ENCODE measurements at regions not wholly inside any gene's neighbourhood (a gene's known extent, or its start where the extent isn't known, plus 50 kb on each side); places are given as distances from the start of the nearest gene placed in this dataset.
"Not testable (repeated sequence)": the region's sequence is repeated elsewhere in the genome, so short reads cannot be mapped to it uniquely, and the experiment has no call there.

DNA sequence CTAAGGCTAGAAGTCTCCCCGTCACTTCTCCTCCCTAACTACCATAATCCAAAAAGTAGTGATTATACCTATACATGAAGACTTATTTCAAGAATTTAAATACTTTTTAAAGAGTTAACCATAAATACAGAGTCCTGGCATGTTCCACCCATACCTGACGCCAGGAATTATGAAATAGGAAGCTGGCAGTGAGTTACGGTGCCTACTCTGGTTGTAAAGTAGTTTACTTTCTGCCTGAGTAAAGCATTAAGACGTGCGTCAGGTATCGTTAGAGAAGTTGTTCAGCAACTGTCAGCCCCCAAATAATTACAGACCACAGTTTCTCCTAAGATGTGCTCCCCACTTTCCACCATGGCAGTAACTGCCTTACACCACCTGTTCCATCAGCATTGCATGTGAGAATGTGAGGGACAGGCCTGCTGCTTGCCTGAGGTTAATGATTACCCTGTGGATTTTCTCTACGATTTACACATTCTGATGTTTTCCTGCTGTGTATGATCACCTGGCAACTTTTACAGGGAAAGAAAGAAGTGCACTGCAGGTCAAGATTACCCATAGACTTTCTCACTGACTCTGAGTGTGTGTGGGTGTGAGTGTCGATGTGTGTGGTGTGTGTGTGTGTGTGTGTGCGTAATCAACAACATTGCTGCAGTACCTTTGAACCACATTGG, 92.3 kb upstream of the SLC7A11 start:
- TF ChIP-seq SUZ12 (IDR thresholded peaks at IDR 0.05; ENCODE audit: extremely low read depth, insufficient read depth, insufficient read length), result no peak
- no peak for TF ChIP-seq ZNF274 (IDR thresholded peaks at IDR 0.05; ENCODE audit: low read depth, low read length)
- TF ChIP-seq YY1 (IDR thresholded peaks at IDR 0.05; ENCODE audit: insufficient read depth, insufficient read length), result no peak
- Histone ChIP-seq H3K36me3 (ENCODE audit: insufficient read depth, insufficient read length, low read length) (no peaks in the 10 kb centered on the region), H3K4me3 (ENCODE audit: insufficient read length, low read depth) (no peak overlapping the region), H3K4me1 (ENCODE audit: insufficient read depth, insufficient read length) (no peaks in the 10 kb centered on the region), H3K9ac (ENCODE audit: insufficient read length, low read depth) (no peak overlapping the region), H3K27me3 (ENCODE audit: insufficient read depth, insufficient read length) (no peaks in the 10 kb centered on the region), H3K9me3 (ENCODE audit: insufficient read depth, low read length) (no peaks in the 10 kb centered on the region)
- DNase-seq (ENCODE audit: low read depth, low spot score), result no peak

- not testable (repeated sequence) for H3K36me3 ChIP-seq (ENCODE audit: insufficient read depth, insufficient read length, low read length); H3K27me3 ChIP-seq (ENCODE audit: insufficient read depth, insufficient read length); H3K9ac ChIP-seq (ENCODE audit: insufficient read length, low read depth); H3K9me3 ChIP-seq (ENCODE audit: insufficient read depth, low read length); H3K4me1 ChIP-seq (ENCODE audit: insufficient read depth, insufficient read length); H3K4me3 ChIP-seq (ENCODE audit: insufficient read length, low read depth); DNase-seq (ENCODE audit: low read depth, low spot score)
Observed at GRCh38 chr4:138332415-138332814, 90.3 kb upstream of the SLC7A11 start.

- no peaks in the 10 kb centered on the region for H3K27me3 ChIP-seq (ENCODE audit: insufficient read depth, insufficient read length)
- no peak for TF ChIP-seq ZNF274 (IDR thresholded peaks at IDR 0.05; ENCODE audit: low read depth, low read length)
- no peak for TF ChIP-seq SUZ12 (IDR thresholded peaks at IDR 0.05; ENCODE audit: extremely low read depth, insufficient read depth, insufficient read length)
- no peak for TF ChIP-seq YY1 (IDR thresholded peaks at IDR 0.05; ENCODE audit: insufficient read depth, insufficient read length)
- DNase-seq (ENCODE audit: low read depth, low spot score), result no peak
- H3K9ac ChIP-seq (ENCODE audit: insufficient read length, low read depth), result no peak overlapping the region
- no peaks in the 10 kb centered on the region for H3K36me3 ChIP-seq (ENCODE audit: insufficient read depth, insufficient read length, low read length)
- no peak overlapping the region for H3K4me3 ChIP-seq (ENCODE audit: insufficient read length, low read depth)
- no peaks in the 10 kb centered on the region for H3K4me1 ChIP-seq (ENCODE audit: insufficient read depth, insufficient read length)
- no peaks in the 10 kb centered on the region for H3K9me3 ChIP-seq (ENCODE audit: insufficient read depth, low read length)
Observed at GRCh38 chr4:138330531-138330930, 88.4 kb upstream of the SLC7A11 start.

DNA sequence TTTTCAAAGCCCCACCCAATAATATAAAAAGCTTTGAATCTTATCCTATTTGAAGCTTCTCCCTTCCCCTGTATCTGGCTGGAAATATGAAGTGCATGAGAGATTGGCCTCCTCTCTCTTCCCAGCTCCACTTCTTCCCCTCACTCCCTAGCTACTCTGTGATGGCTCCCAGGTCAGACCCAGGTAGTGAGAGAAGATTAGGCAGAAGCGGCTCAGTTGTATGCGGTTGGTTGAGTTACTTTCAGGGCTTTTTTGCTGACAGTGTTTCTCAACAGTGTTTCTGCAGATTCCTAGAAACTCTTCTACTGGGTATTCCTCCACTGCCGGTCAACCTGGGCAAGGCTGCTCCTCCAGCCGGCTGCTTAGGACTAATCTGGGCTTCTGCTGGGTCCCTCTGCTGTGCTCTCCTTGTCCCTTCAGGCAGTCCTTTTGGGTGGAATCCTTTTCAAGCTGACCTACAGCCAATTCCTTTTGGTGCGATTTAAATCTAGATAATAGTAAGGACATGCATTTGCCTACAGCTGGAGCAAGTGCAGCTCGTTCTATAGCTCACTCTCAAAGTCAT, 87.4 kb upstream of the SLC7A11 start:
- H3K4me1 ChIP-seq (ENCODE audit: insufficient read depth, insufficient read length), result no peaks in the 10 kb centered on the region
- H3K9ac ChIP-seq (ENCODE audit: insufficient read length, low read depth), result no peak overlapping the region
- H3K27me3 ChIP-seq (ENCODE audit: insufficient read depth, insufficient read length), result no peaks in the 10 kb centered on the region
- TF ChIP-seq SUZ12 (IDR thresholded peaks at IDR 0.05; ENCODE audit: extremely low read depth, insufficient read depth, insufficient read length), result no peak
- TF ChIP-seq ZNF274 (IDR thresholded peaks at IDR 0.05; ENCODE audit: low read depth, low read length), result no peak
- TF ChIP-seq YY1 (IDR thresholded peaks at IDR 0.05; ENCODE audit: insufficient read depth, insufficient read length), result no peak
- DNase-seq (ENCODE audit: low read depth, low spot score), result no peak
- H3K9me3 ChIP-seq (ENCODE audit: insufficient read depth, low read length), result no peaks in the 10 kb centered on the region
- no peak overlapping the region for H3K4me3 ChIP-seq (ENCODE audit: insufficient read length, low read depth)
- no peaks in the 10 kb centered on the region for H3K36me3 ChIP-seq (ENCODE audit: insufficient read depth, insufficient read length, low read length)

GRCh38 chr4:138327338-138327737, 85.2 kb upstream of the SLC7A11 start:
- H3K36me3 ChIP-seq (ENCODE audit: insufficient read depth, insufficient read length, low read length), result no peaks in the 10 kb centered on the region
- H3K4me1 ChIP-seq (ENCODE audit: insufficient read depth, insufficient read length), result no peaks in the 10 kb centered on the region
- DNase-seq (ENCODE audit: low read depth, low spot score), result no peak
- no peaks in the 10 kb centered on the region for H3K27me3 ChIP-seq (ENCODE audit: insufficient read depth, insufficient read length)
- no peaks in the 10 kb centered on the region for H3K9me3 ChIP-seq (ENCODE audit: insufficient read depth, low read length)
- no peak overlapping the region for H3K4me3 ChIP-seq (ENCODE audit: insufficient read length, low read depth)
- TF ChIP-seq SUZ12 (IDR thresholded peaks at IDR 0.05; ENCODE audit: extremely low read depth, insufficient read depth, insufficient read length), result no peak
- no peak for TF ChIP-seq ZNF274 (IDR thresholded peaks at IDR 0.05; ENCODE audit: low read depth, low read length)
- TF ChIP-seq YY1 (IDR thresholded peaks at IDR 0.05; ENCODE audit: insufficient read depth, insufficient read length), result no peak
- no peak overlapping the region for H3K9ac ChIP-seq (ENCODE audit: insufficient read length, low read depth)

DNA sequence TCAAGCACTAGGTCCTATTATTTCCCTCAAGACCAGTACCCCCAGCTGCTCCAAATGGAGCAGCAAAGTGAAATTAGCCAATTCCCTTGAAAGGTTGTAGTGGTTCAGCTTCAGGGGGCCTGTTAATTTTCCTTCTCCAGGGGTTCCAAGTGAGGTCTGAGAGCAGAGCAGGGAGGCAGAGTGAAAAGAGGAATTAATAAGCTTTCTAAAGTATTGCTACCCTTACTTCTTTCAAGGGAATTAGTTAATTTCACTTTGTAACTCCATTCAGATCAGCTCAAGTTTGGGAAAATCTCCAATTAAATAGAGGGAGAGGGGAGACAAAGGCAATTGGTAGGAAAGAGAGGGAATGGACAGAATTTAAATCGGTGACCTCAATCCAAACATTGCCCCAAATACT, 78.7 kb upstream of the SLC7A11 start:
- H3K27me3 ChIP-seq (ENCODE audit: insufficient read depth, insufficient read length), result no peaks in the 10 kb centered on the region
- no peaks in the 10 kb centered on the region for H3K36me3 ChIP-seq (ENCODE audit: insufficient read depth, insufficient read length, low read length)
- H3K9ac ChIP-seq (ENCODE audit: insufficient read length, low read depth), result no peak overlapping the region
- no peak for DNase-seq (ENCODE audit: low read depth, low spot score)
- no peak overlapping the region for H3K4me3 ChIP-seq (ENCODE audit: insufficient read length, low read depth)
- no peaks in the 10 kb centered on the region for H3K4me1 ChIP-seq (ENCODE audit: insufficient read depth, insufficient read length)
- H3K9me3 ChIP-seq (ENCODE audit: insufficient read depth, low read length), result no peaks in the 10 kb centered on the region
- TF ChIP-seq YY1 (IDR thresholded peaks at IDR 0.05; ENCODE audit: insufficient read depth, insufficient read length), result no peak
- no peak for TF ChIP-seq ZNF274 (IDR thresholded peaks at IDR 0.05; ENCODE audit: low read depth, low read length)
- no peak for TF ChIP-seq SUZ12 (IDR thresholded peaks at IDR 0.05; ENCODE audit: extremely low read depth, insufficient read depth, insufficient read length)

GRCh38 chr4:138320030-138320429, 77.9 kb upstream of the SLC7A11 start:
- Histone ChIP-seq H3K4me3 (ENCODE audit: insufficient read length, low read depth) (no peak overlapping the region), H3K36me3 (ENCODE audit: insufficient read depth, insufficient read length, low read length) (no peaks in the 10 kb centered on the region), H3K9me3 (ENCODE audit: insufficient read depth, low read length) (no peaks in the 10 kb centered on the region), H3K4me1 (ENCODE audit: insufficient read depth, insufficient read length) (no peaks in the 10 kb centered on the region), H3K27me3 (ENCODE audit: insufficient read depth, insufficient read length) (no peaks in the 10 kb centered on the region), H3K9ac (ENCODE audit: insufficient read length, low read depth) (no peak overlapping the region)
- no peak for DNase-seq (ENCODE audit: low read depth, low spot score)
- no peak for TF ChIP-seq YY1 (IDR thresholded peaks at IDR 0.05; ENCODE audit: insufficient read depth, insufficient read length)
- no peak for TF ChIP-seq ZNF274 (IDR thresholded peaks at IDR 0.05; ENCODE audit: low read depth, low read length)
- no peak for TF ChIP-seq SUZ12 (IDR thresholded peaks at IDR 0.05; ENCODE audit: extremely low read depth, insufficient read depth, insufficient read length)
